ENCODE measurements at regions not wholly inside any gene's neighbourhood (a gene's known extent, or its start where the extent isn't known, plus 50 kb on each side); places are given as distances from the start of the nearest gene placed in this dataset.
A peak's percentile ranks its signal among the peaks of the same experiment; 100 is the strongest.
"Not testable (repeated sequence)": the region's sequence is repeated elsewhere in the genome, so short reads cannot be mapped to it uniquely, and the experiment has no call there.

GRCh38 chrX:3550871-3551270 lies 162.6 kb downstream of the PRKX start:
- DNase-seq, result no peak

GRCh38 chrX:3550160-3550751 lies 163.2 kb downstream of the PRKX start:
- DNase-seq, result peak; percentile 44

GRCh38 chrX:3549411-3549911 lies 164.0 kb downstream of the PRKX start:
- DNase-seq, result no peak

GRCh38 chrX:3548765-3549391 lies 164.6 kb downstream of the PRKX start:
- DNase-seq, result peak; percentile 44

- DNase-seq, result no peak
These were observed 167.5 kb downstream of the PRKX start for GRCh38 chrX:3545901-3546300.

GRCh38 chrX:3541336-3541735 lies 172.1 kb downstream of the PRKX start:
- no peak for DNase-seq

GRCh38 chrX:3540105-3540504 lies 173.3 kb downstream of the PRKX start:
- no peak for DNase-seq

GRCh38 chrX:3532581-3533085 lies 180.8 kb downstream of the PRKX start:
- no peak for DNase-seq

- not testable (repeated sequence) for DNase-seq
These were observed 182.0 kb downstream of the PRKX start for GRCh38 chrX:3531435-3531834.

GRCh38 chrX:3529466-3530010 lies 183.1 kb upstream of the MXRA5 start:
- no peak for DNase-seq

- DNase-seq, result no peak
These were observed 181.4 kb upstream of the MXRA5 start for GRCh38 chrX:3527811-3528210.

- DNase-seq, result no peak
These were observed 180.7 kb upstream of the MXRA5 start for GRCh38 chrX:3527166-3527565.

- DNase-seq, result no peak
These were observed 180.3 kb upstream of the MXRA5 start for GRCh38 chrX:3526731-3527130.

GRCh38 chrX:3526071-3526470 lies 179.6 kb upstream of the MXRA5 start:
- DNase-seq, result no peak

- peak; percentile 1 for DNase-seq
These were observed 175.7 kb upstream of the MXRA5 start for GRCh38 chrX:3522101-3522650.

- DNase-seq, result no peak
These were observed 174.9 kb upstream of the MXRA5 start for GRCh38 chrX:3521396-3521795.

GRCh38 chrX:3520982-3521381 lies 174.5 kb upstream of the MXRA5 start:
- DNase-seq, result no peak

GRCh38 chrX:3520458-3520857 lies 174.0 kb upstream of the MXRA5 start:
- DNase-seq, result no peak

- not testable (repeated sequence) for DNase-seq
These were observed 172.9 kb upstream of the MXRA5 start for GRCh38 chrX:3519384-3519783.

GRCh38 chrX:3518870-3519269 lies 172.4 kb upstream of the MXRA5 start:
- peak; percentile 6 for DNase-seq

- DNase-seq, result no peak
These were observed 169.6 kb upstream of the MXRA5 start for GRCh38 chrX:3516051-3516541.

- DNase-seq, result no peak
These were observed 168.5 kb upstream of the MXRA5 start for GRCh38 chrX:3514996-3515395.

GRCh38 chrX:3512150-3512549 lies 165.7 kb upstream of the MXRA5 start:
- peak; percentile 20 for DNase-seq

GRCh38 chrX:3509934-3510333 lies 163.5 kb upstream of the MXRA5 start:
- no peak for DNase-seq

Data from OCI-M1 (cell line).